ENCODE measurements at regions not wholly inside any gene's neighbourhood (a gene's known extent, or its start where the extent isn't known, plus 50 kb on each side); places are given as distances from the start of the nearest gene placed in this dataset.
"Not testable (repeated sequence)": the region's sequence is repeated elsewhere in the genome, so short reads cannot be mapped to it uniquely, and the experiment has no call there.

DNA sequence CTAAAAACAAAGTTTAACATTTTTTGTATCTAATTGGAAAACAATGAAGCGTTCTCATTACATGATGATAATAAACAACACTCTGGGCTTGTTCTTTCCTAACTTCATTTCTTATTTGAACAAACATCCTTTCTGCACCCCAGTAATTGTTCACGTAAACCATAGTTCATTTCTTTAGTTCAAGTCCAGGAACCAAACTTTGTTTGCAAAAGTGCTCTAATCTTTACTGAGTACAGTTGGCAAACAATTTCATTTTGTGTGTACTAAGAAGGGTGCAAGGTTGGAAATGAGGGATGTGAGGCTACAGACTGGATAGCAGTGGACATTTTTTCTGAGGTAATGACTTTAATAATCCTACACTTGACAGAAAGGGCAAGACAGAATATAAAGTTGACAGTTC, 113.5 kb downstream of the NREP start:
- Histone ChIP-seq H3K4me3 (no peak overlapping the region), H3K27me3 (no peaks in the 10 kb centered on the region), H3K4me1 (no peaks in the 10 kb centered on the region), H3K27ac (no peak overlapping the region), H3K36me3 (no peaks in the 10 kb centered on the region), H3K9me3 (replicated peaks) (peaks cover 5% of the 10 kb centered on the region; the same call in 1 of the 2 replicates)
- no peak for DNase-seq

DNA sequence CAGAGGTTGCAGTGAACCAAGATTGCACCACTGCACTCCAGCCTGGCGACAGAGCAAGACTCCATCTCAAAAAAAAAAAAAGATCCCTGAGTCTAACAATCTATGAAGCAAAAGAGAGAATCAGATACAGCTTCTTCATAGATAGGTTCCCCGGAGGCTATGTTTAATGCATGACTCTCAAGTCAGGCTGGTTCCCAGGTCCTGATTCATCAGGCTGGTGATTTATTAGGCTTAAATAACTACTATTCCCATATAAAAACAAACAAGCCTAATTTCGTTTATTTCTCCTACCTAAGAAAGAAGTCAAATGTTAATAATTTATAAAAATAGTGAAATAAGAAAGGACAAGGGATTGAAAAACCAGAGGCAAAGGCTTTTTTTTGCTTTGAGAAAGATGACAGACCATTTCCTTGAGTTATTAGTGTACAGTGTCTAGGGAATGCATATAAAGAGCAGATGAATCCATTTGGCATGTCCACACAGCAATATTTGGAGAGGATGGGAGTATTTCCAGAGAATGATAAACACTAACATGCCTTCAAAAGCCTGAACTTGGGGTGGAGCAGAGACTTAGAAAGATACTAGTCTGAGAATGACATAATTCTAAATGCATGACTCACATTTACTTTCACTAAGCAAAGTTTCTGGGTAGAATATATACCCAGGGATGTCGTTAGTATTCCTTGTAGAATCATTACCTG, 115.3 kb downstream of the NREP start:
- Histone ChIP-seq H3K4me3 (no peak overlapping the region), H3K36me3 (no peaks in the 10 kb centered on the region), H3K4me1 (no peaks in the 10 kb centered on the region), H3K27me3 (no peaks in the 10 kb centered on the region), H3K27ac (no peak overlapping the region), H3K9me3 (replicated peaks) (peaks cover 5% of the 10 kb centered on the region; the same call in 1 of the 2 replicates)
- DNase-seq = no peak

DNA sequence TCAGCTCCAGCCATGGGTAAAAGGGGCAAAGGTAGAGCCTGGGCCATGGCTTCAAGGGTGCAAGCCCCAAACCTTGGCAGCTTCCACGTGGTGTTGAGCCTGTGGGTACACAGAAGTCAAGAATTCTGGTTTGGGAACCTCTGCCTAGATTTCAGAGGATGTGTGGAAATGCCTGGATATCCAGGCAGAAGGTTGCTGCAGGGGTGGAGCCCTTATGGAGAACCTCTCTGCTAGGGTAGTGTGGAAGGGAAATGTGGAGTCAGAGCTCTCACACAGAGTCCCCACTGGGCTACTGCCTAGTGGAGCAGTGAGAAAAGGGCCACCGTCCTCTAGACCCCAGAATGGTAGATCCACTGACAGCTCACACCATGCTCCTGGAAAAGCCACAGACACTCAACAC, 117.1 kb downstream of the NREP start:
- no peak overlapping the region for H3K27ac ChIP-seq
- H3K4me3 ChIP-seq = no peak overlapping the region
- no peak for DNase-seq
- H3K9me3 ChIP-seq (replicated peaks) = peaks cover 5% of the 10 kb centered on the region; the same call in 1 of the 2 replicates
- no peaks in the 10 kb centered on the region for H3K27me3 ChIP-seq
- H3K4me1 ChIP-seq = no peaks in the 10 kb centered on the region
- no peaks in the 10 kb centered on the region for H3K36me3 ChIP-seq

DNA sequence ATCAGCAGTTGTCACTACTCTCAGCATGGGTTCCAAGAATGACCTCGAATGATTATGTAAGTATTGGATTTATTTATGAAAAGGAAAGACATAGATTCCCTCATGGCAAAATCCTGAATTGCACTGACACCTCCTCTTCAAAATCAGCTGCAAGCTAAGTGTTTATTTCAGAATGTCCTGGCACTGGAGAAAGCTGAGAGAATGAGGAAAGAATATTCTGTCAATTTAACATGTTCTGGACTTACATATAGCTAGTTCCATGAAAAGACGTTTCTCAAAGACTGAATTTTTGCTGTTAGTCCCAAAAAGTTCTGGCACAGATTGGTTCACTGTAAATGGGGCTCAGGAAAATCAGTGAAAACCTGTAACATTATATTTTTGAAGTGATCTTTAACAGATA, 120.3 kb downstream of the NREP start:
- H3K9me3 ChIP-seq (replicated peaks) = peaks cover 5% of the 10 kb centered on the region; the same call in 1 of the 2 replicates
- no peak overlapping the region for H3K27ac ChIP-seq
- DNase-seq = no peak
- H3K27me3 ChIP-seq = no peaks in the 10 kb centered on the region
- H3K4me3 ChIP-seq = no peak overlapping the region
- H3K36me3 ChIP-seq = no peaks in the 10 kb centered on the region
- H3K4me1 ChIP-seq = no peaks in the 10 kb centered on the region

DNA sequence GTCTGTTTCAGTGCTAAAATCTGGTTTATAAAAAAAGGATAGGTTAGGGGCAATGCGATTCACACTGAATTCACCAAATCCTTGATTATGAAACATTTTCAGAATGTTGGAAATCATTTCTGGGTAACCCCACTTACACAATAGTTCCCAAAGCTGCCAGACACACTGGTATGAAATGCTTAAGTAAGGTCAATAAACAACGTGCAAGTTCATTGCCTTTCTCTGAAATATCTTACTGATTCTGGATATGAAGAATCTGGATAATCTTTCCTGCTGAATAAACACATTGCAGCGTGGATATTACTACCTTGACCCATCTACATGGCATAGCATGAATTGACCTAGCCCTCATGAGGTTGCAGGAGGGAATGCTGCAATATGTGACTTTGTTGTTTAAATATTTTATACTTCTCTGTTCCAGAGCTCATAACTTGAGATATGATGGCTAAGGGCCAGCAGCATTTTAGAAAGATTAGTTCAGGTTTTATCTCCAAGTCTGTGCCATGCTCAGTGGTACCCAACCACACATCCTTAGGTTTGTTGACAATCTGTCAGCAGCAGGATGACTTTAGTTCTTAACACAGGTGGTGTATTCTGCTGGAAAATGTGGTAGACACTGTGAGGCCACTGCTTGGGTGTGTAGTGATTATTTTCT, 121.0 kb downstream of the NREP start:
- no peaks in the 10 kb centered on the region for H3K27me3 ChIP-seq
- peaks cover 5% of the 10 kb centered on the region; the same call in 1 of the 2 replicates for H3K9me3 ChIP-seq (replicated peaks)
- H3K27ac ChIP-seq = no peak overlapping the region
- no peak for DNase-seq
- no peak overlapping the region for H3K4me3 ChIP-seq
- H3K36me3 ChIP-seq = no peaks in the 10 kb centered on the region
- no peaks in the 10 kb centered on the region for H3K4me1 ChIP-seq

DNA sequence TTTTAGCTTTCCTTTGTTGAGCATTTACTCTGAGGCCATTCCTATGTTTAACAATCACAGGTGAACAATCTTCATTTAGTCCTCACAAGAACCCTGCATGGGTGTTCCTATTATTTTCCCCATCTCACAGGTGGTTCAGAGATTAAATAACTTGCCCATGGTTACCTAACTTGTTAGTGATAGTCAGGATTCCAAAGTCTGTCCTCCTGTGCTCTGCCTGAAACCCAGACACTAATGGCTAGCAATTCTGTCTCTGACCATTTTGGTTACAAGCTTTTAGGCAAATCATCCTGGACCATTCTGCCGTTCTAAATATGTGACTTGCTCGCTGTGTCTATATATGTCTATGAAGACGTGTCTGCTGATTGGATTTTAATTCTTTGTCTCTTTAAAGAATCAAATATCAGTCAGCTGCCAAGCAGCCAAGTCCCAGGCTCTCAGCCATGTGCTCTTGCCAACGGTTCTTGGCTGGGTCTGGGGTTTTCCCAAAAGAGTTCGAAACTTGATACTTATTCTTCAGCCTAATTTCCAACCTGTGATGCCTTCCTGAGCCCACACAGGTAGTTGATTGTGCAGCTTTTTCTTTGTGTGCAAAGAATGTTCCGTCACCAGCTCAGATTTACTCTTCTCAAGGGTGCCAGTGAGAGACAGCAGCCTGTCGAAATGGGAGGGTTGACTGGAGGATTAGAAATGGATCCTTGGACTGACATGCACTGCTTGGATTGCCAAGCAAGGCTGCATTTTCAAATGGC, 121.7 kb downstream of the NREP start:
- Histone ChIP-seq H3K36me3 (no peaks in the 10 kb centered on the region), H3K4me3 (no peak overlapping the region), H3K4me1 (no peaks in the 10 kb centered on the region), H3K9me3 (replicated peaks) (peaks cover 3% of the 10 kb centered on the region; the same call in 1 of the 2 replicates), H3K27ac (no peak overlapping the region), H3K27me3 (no peaks in the 10 kb centered on the region)
- DNase-seq = no peak

DNA sequence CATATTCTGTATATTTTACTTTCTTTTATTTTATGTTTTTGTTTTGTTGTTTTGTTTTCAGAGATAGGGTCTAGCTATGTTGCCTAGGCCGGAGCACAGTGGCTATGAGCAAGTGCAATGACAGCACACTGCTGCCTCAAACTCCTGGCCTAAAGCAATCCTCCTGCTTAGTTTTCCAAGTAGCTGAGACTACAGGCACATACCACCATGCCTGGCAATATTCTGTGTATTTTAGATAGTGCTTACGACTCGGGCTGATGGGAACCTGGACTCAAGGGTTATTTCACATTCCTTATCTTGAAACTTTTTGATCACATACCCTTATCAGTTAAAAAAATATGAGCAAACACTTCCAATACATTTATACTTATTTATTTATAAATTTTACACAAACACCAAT, 119.0 kb upstream of the STARD4 start:
- no peak for DNase-seq
- Histone ChIP-seq H3K4me1 (no peaks in the 10 kb centered on the region), H3K27me3 (no peaks in the 10 kb centered on the region), H3K9me3 (replicated peaks) (no peaks in the 10 kb centered on the region), H3K4me3 (no peak overlapping the region), H3K36me3 (no peaks in the 10 kb centered on the region), H3K27ac (no peak overlapping the region)

DNA sequence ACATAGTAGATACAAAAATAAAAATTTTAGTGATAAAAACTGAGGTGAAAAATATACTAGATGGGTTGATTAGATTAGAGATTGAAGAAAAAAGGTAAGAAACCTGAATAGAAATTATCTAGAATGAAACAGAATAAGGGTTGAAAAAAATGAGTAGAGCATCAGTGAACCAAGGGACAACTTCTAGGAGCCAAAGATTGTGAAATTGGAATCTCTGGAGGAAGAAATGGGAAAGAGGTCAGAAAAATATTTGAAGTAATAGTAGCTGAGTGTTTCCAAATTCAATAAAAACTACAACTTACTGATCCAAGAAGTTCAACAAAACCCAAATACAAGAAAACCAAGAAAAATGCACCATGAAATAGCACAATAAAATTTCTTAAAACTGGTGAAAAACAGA, 116.6 kb upstream of the STARD4 start:
- Histone ChIP-seq H3K27me3 (no peaks in the 10 kb centered on the region), H3K9me3 (replicated peaks) (no peaks in the 10 kb centered on the region), H3K36me3 (no peaks in the 10 kb centered on the region), H3K27ac (no peak overlapping the region), H3K4me1 (no peaks in the 10 kb centered on the region), H3K4me3 (no peak overlapping the region)
- no peak for DNase-seq

DNA sequence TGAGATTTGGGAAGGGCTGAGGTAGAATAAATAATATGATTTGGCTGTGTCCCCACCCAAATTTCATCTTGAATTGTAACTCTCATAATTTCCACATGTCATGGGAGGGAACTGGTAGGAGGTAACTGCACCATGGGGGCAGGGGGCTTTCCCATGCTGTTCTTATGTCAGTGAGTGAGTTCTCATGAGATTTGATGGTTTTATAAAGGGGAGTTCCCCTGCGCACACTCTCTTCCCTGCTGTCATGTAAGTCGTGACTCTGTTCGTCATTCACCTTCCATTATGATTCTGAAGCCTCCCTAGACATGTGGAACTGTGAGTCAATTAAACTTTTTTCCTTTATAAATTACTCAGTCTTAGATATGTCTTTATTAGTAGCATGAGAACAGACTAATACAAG, 115.5 kb upstream of the STARD4 start:
- Histone ChIP-seq H3K4me3 (no peak overlapping the region), H3K27ac (no peak overlapping the region), H3K27me3 (no peaks in the 10 kb centered on the region), H3K4me1 (no peaks in the 10 kb centered on the region), H3K9me3 (replicated peaks) (no peaks in the 10 kb centered on the region), H3K36me3 (no peaks in the 10 kb centered on the region)
- DNase-seq = no peak

DNA sequence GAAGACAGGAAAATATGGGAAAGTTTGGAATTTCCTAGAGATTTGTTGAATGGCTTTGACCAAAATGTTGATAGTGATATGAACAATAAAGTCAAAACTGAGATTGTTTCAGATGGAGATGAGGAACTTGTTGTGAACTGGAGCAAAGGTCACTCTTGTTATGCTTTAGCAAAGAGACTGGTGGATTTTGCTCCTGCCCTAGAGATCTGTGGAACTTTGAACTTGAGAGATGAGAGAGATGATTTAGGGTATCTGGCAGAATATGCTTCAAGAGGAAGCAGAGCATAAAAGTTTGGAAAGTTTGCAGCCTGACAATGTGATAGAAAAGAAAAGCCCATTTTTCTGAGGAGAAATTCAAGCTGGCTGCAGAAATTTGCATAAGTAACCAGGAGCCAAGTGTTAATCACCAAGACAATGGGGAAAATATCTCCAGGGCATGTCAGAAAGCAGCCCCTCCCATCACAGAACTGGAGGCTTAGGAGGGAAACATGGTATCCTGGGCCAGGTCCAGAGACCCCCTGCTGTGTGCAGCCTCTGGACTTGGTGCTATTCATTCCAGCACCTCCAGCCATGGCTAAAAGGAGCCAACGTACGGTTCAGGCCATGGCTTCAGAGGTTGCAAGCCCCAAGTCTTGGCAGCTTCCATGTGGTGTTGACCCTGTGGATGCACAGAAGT, 114.3 kb upstream of the STARD4 start:
- no peak overlapping the region for H3K4me3 ChIP-seq
- H3K9me3 ChIP-seq (replicated peaks) = no peaks in the 10 kb centered on the region
- no peak overlapping the region for H3K27ac ChIP-seq
- H3K36me3 ChIP-seq = no peaks in the 10 kb centered on the region
- no peak for DNase-seq
- no peaks in the 10 kb centered on the region for H3K27me3 ChIP-seq
- H3K4me1 ChIP-seq = no peaks in the 10 kb centered on the region

DNA sequence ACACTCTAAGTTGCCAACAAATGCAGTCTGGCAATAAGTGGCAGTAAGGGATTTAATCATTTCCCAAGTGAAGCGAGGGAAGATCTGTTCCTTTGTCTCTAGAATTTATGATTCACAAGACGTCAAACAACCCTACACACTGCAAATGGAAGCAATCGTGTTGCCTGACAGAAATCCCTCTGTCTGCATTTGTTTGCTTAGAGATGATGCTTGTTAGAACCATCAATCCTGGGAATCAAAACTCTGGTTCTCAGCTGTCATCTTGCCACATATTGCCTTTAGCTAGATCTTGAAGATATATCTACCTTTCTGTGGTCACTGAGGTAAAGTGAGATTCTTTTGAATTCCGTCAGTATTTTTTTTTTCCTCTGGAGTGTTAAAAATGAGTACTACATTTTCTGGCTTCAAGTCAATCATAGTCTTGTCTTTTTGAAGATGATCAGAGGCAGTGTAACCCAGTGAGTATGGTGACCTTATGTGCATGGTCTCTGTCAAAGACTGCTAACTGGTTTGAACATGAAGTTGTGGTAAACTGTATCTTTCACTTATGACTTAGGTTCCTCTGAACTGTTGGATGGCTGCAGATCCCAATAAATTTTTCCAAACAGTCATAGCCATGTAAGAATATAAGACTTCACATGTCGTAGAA, 106.4 kb upstream of the STARD4 start:
- Histone ChIP-seq H3K27me3 (no peaks in the 10 kb centered on the region), H3K27ac (no peak overlapping the region), H3K36me3 (no peaks in the 10 kb centered on the region), H3K9me3 (replicated peaks) (no peaks in the 10 kb centered on the region), H3K4me1 (no peaks in the 10 kb centered on the region), H3K4me3 (no peak overlapping the region)
- no peak for DNase-seq

DNA sequence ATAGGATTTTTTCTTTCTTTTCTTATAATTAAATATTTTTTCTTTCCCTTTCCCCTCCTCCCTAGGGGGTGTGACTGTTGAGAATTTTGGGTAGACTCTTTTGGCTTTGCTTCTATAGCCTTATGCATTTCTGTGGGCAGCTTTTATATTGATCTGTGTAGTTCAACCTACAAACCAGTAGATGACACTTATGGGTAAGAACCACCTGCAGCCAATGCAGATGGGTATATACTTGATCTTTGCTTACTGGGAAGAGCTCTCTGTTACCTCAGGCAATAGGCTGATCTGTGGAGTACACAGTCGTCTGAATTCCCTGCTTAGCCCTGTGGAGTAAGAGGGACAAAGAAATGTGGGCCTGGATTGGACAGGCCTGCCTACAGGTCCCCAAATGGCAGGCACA, 102.7 kb upstream of the STARD4 start:
- no peak for DNase-seq
- H3K9me3 ChIP-seq (replicated peaks) = no peaks in the 10 kb centered on the region
- H3K4me3 ChIP-seq = no peak overlapping the region
- no peaks in the 10 kb centered on the region for H3K4me1 ChIP-seq
- no peaks in the 10 kb centered on the region for H3K36me3 ChIP-seq
- H3K27ac ChIP-seq = no peak overlapping the region
- no peaks in the 10 kb centered on the region for H3K27me3 ChIP-seq

DNA sequence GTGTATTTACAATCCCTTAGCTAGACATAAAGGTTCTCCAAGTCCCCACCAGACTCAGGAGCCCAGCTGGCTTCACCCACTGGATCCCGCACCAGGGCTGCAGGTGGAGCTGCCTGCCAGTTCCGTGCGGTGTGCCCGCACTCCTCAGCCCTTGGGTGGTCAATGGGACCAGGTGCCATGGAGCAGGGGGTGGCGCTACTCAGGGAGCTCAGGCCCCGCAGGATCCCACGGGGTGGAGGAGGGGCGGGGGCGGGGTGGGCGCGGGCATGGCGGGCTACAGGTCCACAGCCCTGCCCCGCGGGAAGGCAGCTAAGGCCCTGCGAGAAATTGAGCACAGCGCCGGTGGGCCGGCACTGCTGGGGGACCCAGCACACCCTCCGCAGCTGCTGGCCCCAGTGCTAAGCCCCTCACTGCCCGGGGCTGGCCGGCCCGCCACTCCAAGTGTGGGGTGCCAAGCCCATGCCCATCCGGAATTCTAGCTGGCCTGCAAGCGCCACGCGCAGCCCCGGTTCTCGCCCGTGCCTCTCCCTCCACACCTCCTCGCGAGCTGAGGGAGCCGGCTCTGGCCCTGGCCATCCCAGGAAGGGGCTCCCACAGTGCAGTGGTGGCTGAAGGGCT, 99.8 kb upstream of the STARD4 start:
- not testable (repeated sequence) for H3K27me3 ChIP-seq; H3K9me3 ChIP-seq (replicated peaks); H3K36me3 ChIP-seq; H3K4me3 ChIP-seq; DNase-seq; H3K27ac ChIP-seq; H3K4me1 ChIP-seq

DNA sequence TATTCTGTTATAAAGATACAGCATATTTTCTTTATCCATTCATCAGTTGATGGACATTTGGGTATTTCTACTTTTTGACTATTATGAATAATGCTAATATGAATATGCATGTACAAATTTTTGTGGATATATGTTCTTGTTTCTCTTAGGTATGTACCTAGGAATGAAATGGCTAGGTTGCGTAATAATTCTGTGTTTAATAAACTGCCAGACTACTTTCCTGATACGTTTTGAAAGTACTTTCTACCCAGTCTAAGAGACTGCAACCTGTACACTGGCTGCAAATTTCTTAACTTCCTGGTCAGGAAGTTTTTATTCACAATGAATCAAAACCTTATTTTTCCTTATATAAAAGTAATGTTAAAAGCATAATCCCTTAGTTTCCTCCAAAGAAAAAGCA, 93.9 kb upstream of the STARD4 start:
- Histone ChIP-seq H3K4me3 (no peak overlapping the region), H3K36me3 (no peaks in the 10 kb centered on the region), H3K9me3 (replicated peaks) (no peaks in the 10 kb centered on the region), H3K27ac (no peak overlapping the region), H3K27me3 (no peaks in the 10 kb centered on the region), H3K4me1 (no peaks in the 10 kb centered on the region)
- DNase-seq = no peak

Measured in SJCRH30 (cell line).